ENCODE measurements at regions not wholly inside any gene's neighbourhood (a gene's known extent, or its start where the extent isn't known, plus 50 kb on each side); places are given as distances from the start of the nearest gene placed in this dataset.
"Not testable (repeated sequence)": the region's sequence is repeated elsewhere in the genome, so short reads cannot be mapped to it uniquely, and the experiment has no call there.

DNA sequence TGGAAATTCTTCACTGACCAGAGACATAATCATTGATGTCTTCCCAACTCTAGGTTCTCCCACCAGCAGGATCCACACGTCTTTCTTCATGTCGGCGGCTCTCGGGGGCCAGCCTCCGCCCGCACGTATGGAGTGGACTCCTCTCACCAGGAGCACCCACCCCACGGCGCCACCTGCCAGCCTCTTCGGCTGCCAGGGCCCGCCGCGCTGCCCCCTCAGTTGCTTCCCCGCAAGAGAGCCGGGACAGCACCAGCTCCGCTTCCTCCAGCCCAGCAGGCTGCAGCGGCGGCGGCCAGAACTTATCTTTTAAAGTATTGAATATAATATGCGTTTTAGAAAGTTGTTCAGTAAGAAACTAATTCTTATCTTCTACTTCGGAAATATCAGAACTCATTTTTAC lies 273.5 kb downstream of the LIPI start:
- no peaks in the 10 kb centered on the region for H3K4me1 Mint-ChIP-seq (ENCODE audit: low read depth)
- no peak overlapping the region for H3K27ac Mint-ChIP-seq
- ChIA-PET POLR2A (no interaction called here), CTCF (no interaction called here)
- no peaks in the 10 kb centered on the region for H3K36me3 Mint-ChIP-seq (ENCODE audit: low read depth)
- H3K9me3 Mint-ChIP-seq (ENCODE audit: insufficient read depth), result no peaks in the 10 kb centered on the region
- no peak overlapping the region for H3K4me3 Mint-ChIP-seq
- DNase-seq (no peak), ATAC-seq (no peak)
- H3K27me3 Mint-ChIP-seq (ENCODE audit: low read depth), result no peaks in the 10 kb centered on the region

DNA sequence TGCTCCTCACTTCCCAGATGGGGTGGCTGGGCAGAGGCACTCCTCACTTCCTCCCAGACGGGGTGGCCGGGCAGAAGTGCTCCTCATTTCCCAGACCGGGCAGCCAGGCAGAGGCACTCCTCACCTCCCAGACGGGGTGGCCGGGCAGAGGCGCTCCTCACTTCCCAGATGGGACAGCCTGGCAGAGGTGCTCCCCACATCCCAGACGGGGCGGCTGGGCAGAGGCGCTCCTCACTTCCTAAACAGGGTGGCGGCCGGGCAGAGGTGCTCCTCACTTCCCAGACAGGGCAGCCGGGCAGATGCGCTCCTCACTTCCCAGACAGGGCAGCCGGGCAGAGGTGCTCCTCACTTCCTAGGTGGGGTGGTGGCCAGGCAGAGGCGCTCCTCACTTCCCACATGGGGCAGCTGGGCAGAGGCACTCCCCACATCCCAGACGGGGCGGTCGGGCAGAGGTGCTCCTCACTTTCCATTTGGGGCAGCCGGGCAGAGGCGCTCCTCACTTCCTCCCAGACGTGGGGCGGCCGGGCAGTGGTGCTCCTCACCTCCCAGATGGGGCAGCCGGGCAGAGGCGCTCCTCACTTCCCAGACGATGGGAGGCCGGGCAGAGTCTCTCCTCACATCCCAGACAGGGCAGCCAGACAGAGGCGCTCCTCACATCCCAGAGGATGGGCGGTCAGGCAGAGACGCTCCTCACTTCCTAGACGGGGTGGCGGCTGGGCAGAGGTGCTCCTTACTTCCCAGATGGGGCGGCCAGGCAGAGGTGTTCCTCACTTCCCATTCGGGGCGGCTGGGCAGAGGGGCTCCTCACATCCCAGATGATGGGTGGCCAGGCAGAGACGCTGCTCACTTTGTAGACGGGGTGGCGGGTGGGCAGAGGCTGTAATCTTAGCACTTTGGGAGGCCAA lies 274.5 kb downstream of the LIPI start:
- H3K36me3 Mint-ChIP-seq (ENCODE audit: low read depth); H3K4me3 Mint-ChIP-seq; H3K9me3 Mint-ChIP-seq (ENCODE audit: insufficient read depth); DNase-seq; H3K4me1 Mint-ChIP-seq (ENCODE audit: low read depth); H3K27me3 Mint-ChIP-seq (ENCODE audit: low read depth); POLR2A ChIA-PET; ATAC-seq; H3K27ac Mint-ChIP-seq; CTCF ChIA-PET: not testable (repeated sequence)

DNA sequence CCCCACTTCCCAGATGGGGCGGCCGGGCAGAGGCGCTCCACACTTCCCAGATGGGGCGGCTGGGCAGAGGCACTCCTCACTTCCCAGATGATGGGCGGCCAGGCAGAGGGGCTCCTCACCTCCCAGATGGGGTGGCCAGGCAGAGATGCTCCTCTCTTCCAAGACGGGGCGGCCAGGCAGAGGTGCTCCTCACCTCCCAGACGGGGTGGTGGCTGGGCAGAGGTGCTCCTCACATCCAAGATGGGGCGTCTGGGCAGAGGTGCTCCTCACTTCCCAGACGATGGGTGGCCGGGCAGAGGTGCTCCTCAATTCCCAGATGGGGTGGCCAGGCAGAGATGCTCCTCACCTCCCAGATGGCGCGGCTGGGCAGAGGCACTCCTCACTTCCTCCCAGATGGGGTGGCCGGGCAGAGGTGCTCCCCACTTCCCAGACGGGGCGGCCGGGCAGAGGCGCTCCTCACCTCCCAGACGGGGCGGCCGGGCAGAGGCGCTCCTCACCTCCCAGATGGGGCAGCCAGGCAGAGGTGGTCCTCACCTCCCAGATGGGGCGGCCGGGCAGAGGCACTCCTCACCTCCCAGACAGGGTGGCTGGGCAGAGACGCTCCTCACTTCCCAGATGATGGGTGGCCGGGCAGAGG lies 275.2 kb downstream of the LIPI start:
- H3K27me3 Mint-ChIP-seq (ENCODE audit: low read depth); ATAC-seq; H3K9me3 Mint-ChIP-seq (ENCODE audit: insufficient read depth); POLR2A ChIA-PET; H3K4me3 Mint-ChIP-seq; CTCF ChIA-PET; H3K27ac Mint-ChIP-seq; DNase-seq; H3K36me3 Mint-ChIP-seq (ENCODE audit: low read depth); H3K4me1 Mint-ChIP-seq (ENCODE audit: low read depth): not testable (repeated sequence)

DNA sequence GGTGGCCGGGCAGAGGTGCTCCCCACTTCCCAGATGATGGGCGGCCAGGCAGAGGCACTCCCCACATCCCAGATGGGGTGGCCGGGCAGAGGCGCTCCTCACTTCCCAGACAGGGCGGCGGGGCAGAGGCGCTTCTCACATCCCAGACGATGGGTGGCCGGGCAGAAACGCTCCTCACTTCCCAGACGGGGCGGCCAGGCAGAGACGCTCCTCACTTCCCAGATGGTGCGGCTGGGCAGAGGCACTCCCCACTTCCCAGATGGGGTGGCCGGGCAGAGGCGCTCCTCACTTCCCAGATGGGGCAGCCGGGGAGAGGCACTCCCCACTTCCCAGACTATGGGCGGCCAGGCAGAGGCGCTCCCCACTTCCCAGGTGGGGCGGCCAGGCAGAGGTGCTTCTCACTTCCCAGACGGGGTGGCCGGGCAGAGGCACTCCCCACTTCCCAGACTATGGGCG lies 275.8 kb downstream of the LIPI start:
- H3K4me3 Mint-ChIP-seq, result not testable (repeated sequence)

DNA sequence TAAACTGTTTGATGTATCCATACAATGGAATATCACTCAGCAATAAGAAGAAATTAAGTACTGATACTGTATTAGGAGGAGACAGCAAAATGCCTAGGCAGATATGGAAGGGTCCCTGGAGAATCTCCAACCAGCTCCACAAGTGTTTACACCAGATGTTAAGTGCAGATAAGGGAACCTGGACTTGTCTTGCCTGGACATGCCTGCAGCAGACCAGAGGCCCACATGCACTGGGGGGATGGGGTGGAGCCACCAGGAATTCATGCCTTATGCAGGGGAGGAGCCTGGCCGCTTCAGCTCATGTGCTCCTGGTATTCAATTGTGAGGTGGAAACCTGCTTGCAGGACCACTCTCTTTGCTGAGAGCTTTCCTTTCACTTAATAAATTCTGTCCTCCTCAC lies 287.6 kb downstream of the LIPI start:
- CTCF ChIA-PET; H3K4me1 Mint-ChIP-seq (ENCODE audit: low read depth); ATAC-seq; H3K4me3 Mint-ChIP-seq; H3K9me3 Mint-ChIP-seq (ENCODE audit: insufficient read depth); DNase-seq; H3K36me3 Mint-ChIP-seq (ENCODE audit: low read depth); POLR2A ChIA-PET; H3K27ac Mint-ChIP-seq; H3K27me3 Mint-ChIP-seq (ENCODE audit: low read depth): not testable (repeated sequence)

More for the DNA sequence above, 275.8 kb downstream of the LIPI start:
- H3K4me1 Mint-ChIP-seq (ENCODE audit: low read depth); H3K27me3 Mint-ChIP-seq (ENCODE audit: low read depth); H3K9me3 Mint-ChIP-seq (ENCODE audit: insufficient read depth); DNase-seq; H3K36me3 Mint-ChIP-seq (ENCODE audit: low read depth); H3K27ac Mint-ChIP-seq; CTCF ChIA-PET; ATAC-seq; POLR2A ChIA-PET: not testable (repeated sequence)

DNA sequence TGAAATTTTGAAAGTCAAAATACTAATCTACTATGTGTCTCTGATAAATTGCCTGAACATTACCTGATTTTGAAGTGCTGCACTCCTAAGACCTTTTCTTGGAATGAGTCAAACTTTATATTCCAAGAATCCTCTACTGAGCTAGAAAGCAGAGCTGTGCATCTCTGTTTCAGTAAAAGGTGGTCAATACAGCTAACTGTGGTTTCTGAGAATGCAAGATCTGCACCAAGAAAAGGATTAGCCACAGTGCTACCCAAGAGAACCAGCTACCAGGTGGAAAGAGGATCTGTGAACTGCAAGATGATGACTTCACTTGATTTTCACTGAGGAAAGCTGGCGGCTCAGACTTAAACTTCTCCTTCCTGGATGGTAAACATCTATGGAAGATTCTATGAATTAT lies 289.3 kb downstream of the LIPI start:
- H3K4me1 Mint-ChIP-seq (ENCODE audit: low read depth); H3K9me3 Mint-ChIP-seq (ENCODE audit: insufficient read depth); CTCF ChIA-PET; H3K27ac Mint-ChIP-seq; H3K36me3 Mint-ChIP-seq (ENCODE audit: low read depth); H3K4me3 Mint-ChIP-seq; DNase-seq; H3K27me3 Mint-ChIP-seq (ENCODE audit: low read depth); POLR2A ChIA-PET; ATAC-seq: not testable (repeated sequence)

DNA sequence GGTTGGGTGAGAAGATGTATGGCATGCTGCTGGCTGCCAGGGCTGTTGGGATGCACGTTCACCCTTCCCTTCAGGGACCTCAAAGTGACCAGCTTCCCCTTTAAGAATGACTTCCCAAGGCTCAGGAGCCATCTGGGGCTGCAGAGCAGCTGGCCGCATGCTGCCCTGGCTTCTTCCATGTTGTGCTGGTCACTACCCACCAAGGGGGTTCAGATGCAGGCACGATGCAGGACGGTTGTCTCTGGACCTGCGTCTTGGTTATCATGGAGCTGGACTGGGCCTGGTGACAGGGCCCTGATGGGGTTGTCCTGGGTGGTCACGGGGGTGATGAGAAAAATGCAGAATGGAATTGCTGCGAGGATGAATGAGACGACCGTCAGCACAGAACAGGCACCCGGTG lies 297.8 kb downstream of the POTED start:
- H3K4me3 Mint-ChIP-seq; H3K36me3 Mint-ChIP-seq (ENCODE audit: low read depth); H3K27ac Mint-ChIP-seq; H3K9me3 Mint-ChIP-seq (ENCODE audit: insufficient read depth); ATAC-seq; DNase-seq; H3K4me1 Mint-ChIP-seq (ENCODE audit: low read depth); POLR2A ChIA-PET; CTCF ChIA-PET; H3K27me3 Mint-ChIP-seq (ENCODE audit: low read depth): not testable (repeated sequence)

DNA sequence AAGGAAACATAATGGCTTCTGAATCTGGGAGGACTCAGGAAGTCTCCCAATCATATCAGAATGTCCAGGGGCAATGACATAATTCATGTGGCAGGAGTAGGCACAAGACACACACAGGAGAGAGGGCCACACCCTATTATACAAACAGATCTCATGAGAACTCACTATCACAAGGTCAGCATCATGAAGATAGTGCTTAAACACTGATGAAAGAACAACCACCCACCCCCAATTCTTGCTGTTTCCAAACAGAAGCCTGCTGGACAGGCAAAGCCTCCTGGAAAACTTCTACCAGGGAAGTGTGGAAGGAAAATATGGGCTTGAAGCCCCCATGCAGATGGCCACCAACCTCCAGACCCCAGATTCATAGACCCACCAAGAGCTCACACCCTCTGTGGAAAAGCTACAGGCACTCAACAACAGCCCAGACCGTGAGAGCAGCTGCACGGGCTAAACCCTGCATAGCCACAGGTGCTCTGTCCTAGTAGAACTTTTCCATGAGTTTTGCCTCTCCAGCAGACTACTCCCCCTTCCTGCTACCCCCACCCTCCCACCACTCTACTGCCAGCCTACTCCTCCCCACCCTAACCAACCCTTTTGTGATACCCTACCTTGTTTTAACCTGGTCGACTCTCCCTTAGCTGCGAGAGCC lies 287.1 kb downstream of the POTED start:
- CTCF ChIA-PET; DNase-seq; POLR2A ChIA-PET; H3K4me1 Mint-ChIP-seq (ENCODE audit: low read depth); H3K36me3 Mint-ChIP-seq (ENCODE audit: low read depth); H3K27me3 Mint-ChIP-seq (ENCODE audit: low read depth); H3K4me3 Mint-ChIP-seq; H3K27ac Mint-ChIP-seq; ATAC-seq; H3K9me3 Mint-ChIP-seq (ENCODE audit: insufficient read depth): not testable (repeated sequence)

DNA sequence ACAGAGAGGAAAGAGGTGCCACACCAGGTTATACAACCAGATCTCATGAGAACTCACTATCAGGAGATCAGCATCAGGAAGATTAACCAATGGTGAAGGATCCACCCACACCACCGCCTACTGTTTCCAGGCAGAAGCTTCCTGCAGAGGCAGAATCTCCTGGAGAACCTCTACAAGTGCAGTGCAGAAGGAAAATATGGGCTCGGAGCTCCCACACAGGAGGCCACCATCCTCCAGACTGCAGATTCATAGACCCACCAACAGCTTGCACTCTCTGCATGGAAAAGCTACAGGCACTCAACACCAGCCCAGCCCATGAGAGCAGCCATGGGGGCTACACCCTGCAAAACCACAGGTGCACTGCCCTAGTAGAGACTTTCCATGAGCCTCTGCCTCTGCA lies 284.0 kb downstream of the POTED start:
- H3K9me3 Mint-ChIP-seq (ENCODE audit: insufficient read depth); H3K4me1 Mint-ChIP-seq (ENCODE audit: low read depth); H3K36me3 Mint-ChIP-seq (ENCODE audit: low read depth); H3K27me3 Mint-ChIP-seq (ENCODE audit: low read depth); ATAC-seq; POLR2A ChIA-PET; DNase-seq; H3K27ac Mint-ChIP-seq; H3K4me3 Mint-ChIP-seq; CTCF ChIA-PET: not testable (repeated sequence)

DNA sequence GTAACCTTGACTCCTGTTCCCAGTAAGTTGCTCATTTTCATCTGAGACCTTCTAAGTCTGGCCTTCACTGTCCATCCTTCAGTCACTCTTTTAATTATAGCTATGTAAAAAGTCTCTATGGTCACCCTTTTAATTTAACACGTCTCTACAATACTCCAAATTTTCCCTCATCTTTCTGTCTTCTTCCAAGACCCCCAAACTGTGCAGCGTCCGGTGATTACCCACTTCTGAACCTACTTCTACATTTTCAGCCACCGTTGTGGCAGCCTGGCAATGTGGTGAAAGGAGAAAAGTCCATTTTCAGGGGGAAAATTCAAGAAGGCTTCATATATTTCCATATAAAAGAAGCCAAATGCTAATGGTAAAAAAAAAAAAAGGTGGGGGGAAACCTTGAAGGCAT lies 283.4 kb downstream of the POTED start:
- H3K27me3 Mint-ChIP-seq (ENCODE audit: low read depth); ATAC-seq; H3K36me3 Mint-ChIP-seq (ENCODE audit: low read depth); H3K27ac Mint-ChIP-seq; H3K4me3 Mint-ChIP-seq; H3K9me3 Mint-ChIP-seq (ENCODE audit: insufficient read depth); POLR2A ChIA-PET; CTCF ChIA-PET; DNase-seq; H3K4me1 Mint-ChIP-seq (ENCODE audit: low read depth): not testable (repeated sequence)

DNA sequence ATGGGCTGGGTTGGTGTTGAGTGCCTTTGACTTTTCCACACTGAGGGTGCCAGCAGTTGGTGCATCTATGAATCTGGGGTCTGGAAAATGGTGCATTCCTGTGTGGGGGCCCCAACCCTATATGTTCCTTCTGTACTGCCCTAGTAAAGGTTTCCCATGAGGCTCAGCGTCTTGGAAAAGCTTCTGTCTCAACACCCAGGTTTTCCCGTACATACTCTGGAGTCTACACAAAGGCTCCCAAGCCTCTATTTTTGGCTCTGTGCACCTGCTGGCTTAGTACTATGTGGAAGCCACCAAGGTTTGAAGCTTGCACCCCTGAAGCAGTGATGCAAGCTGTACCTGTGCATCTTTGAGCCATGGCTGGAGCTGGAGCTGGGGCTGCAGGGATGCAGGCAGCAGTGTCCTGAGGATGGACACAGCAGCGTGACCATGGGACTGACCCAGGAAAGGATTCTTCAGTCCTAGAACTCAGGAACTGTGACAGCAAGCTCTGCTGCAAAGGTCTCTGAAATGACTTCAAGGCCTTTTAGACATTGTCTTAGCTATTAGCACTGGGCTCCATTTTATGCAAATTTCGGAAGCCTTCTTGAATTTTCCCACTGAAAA lies 282.7 kb downstream of the POTED start:
- H3K9me3 Mint-ChIP-seq (ENCODE audit: insufficient read depth); H3K36me3 Mint-ChIP-seq (ENCODE audit: low read depth); H3K4me3 Mint-ChIP-seq; ATAC-seq; CTCF ChIA-PET; H3K27me3 Mint-ChIP-seq (ENCODE audit: low read depth); H3K4me1 Mint-ChIP-seq (ENCODE audit: low read depth); H3K27ac Mint-ChIP-seq; POLR2A ChIA-PET; DNase-seq: not testable (repeated sequence)

DNA sequence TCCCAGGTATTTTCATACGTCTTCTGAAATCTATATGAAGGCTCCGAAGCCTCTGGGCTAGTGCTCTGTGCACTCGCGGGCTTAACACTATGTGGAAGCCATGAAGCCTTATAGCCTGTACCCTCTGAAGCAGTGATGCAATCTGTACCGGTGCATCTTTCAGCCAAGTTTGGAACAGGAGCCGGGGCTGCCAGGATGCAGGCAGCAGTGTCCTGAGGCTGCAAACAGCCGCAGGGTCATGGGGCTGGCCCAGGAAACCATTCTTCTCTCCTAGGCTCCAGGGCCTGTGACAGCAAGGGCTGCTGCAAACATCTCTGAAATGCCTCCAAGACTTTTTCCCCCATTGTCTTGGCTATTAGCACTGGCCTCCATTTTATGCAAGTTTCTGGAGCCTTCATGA lies 279.6 kb downstream of the POTED start:
- POLR2A ChIA-PET; CTCF ChIA-PET; H3K4me1 Mint-ChIP-seq (ENCODE audit: low read depth); H3K4me3 Mint-ChIP-seq; ATAC-seq; H3K27ac Mint-ChIP-seq; H3K9me3 Mint-ChIP-seq (ENCODE audit: insufficient read depth); DNase-seq; H3K27me3 Mint-ChIP-seq (ENCODE audit: low read depth); H3K36me3 Mint-ChIP-seq (ENCODE audit: low read depth): not testable (repeated sequence)
